ENCODE measurements at regions not wholly inside any gene's neighbourhood (a gene's known extent, or its start where the extent isn't known, plus 50 kb on each side); places are given as distances from the start of the nearest gene placed in this dataset.

DNA sequence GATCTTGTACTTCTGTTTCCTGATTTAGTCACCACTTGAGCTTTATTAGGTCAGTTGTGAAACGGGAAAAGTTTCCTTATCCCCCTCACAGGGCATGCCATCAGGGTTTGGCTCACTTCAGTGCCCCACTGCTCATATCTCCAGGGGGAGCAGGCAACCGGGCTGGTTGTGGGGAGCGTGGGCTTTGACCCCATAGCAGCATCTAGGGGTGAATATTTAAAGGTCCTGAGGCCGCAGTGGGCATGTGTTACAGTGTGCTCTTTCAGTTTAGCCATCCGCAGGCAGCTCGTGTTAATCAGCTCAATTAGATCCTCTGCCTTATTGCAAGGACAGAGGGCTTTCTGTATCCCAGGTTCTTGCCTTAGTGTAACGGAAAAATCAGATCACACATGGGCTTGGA, 71.9 kb downstream of the MRPL46 start:
- Histone ChIP-seq H3K4me1 (peaks cover 0 to 19% (median 7%) of the 10 kb centered on the region in 4 donors), H3K9me3 (no peaks in the 10 kb centered on the region), H3K27ac (peak overlapping the region in 3 of 4 donors; percentile 17 to 42 (median 39)), H3K4me3 (no peak overlapping the region), H3K27me3 (no peaks in the 10 kb centered on the region), H3K36me3 (no peaks in the 10 kb centered on the region)
- no peak for DNase-seq
- TF ChIP-seq, protein P1, sequence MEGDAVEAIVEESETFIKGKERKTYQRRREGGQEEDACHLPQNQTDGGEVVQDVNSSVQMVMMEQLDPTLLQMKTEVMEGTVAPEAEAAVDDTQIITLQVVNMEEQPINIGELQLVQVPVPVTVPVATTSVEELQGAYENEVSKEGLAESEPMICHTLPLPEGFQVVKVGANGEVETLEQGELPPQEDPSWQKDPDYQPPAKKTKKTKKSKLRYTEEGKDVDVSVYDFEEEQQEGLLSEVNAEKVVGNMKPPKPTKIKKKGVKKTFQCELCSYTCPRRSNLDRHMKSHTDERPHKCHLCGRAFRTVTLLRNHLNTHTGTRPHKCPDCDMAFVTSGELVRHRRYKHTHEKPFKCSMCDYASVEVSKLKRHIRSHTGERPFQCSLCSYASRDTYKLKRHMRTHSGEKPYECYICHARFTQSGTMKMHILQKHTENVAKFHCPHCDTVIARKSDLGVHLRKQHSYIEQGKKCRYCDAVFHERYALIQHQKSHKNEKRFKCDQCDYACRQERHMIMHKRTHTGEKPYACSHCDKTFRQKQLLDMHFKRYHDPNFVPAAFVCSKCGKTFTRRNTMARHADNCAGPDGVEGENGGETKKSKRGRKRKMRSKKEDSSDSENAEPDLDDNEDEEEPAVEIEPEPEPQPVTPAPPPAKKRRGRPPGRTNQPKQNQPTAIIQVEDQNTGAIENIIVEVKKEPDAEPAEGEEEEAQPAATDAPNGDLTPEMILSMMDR (IDR thresholded peaks at IDR 0.05): no peak
- TF ChIP-seq POLR2AphosphoS5 (IDR thresholded peaks at IDR 0.05) (no peak), EP300 (IDR thresholded peaks at IDR 0.05) (no peak), POLR2A (IDR thresholded peaks at IDR 0.05) (no peak)
- WGBS, 2 donors: 80 to 82% methylated on average over 7 of the region's 7 CpGs
- intact Hi-C loops (cut with DNase I): no loop called here

DNA sequence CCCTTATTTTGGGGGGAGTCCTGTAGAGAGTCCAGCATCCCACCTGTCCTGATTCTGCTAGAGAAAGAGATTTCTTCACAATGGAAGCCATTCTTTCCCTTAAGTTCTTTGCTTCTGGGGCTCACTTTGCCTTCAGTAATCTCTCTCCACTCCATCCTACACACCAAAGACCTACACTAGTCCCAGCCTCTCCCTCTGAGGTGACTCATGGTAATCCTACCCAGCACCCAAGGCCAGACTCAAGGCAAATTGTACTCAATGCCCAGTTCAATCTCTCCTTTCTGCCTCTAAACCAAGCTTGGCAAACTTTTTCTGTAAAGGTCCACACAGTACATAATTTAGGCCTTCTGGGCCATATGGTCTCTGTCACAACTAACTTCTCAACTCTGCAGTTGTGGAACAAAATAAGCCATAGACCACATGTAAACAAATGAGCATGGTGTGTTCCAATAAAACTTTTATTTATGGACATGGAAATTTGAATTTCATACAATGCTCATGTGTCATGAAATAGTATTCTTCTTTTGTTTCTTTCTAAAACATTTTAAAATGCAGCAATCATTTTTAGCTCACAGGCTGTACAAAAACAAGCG, 72.5 kb downstream of the MRPL46 start:
- Histone ChIP-seq H3K27ac (peak overlapping the region in 3 of 4 donors; percentile 17 to 51 (median 39)), H3K9me3 (no peaks in the 10 kb centered on the region), H3K36me3 (no peaks in the 10 kb centered on the region), H3K4me1 (peaks cover 0 to 19% (median 7%) of the 10 kb centered on the region in 4 donors), H3K4me3 (no peak overlapping the region), H3K27me3 (no peaks in the 10 kb centered on the region)
- TF ChIP-seq POLR2AphosphoS5 (IDR thresholded peaks at IDR 0.05): peak in 2 of 4 donors; percentile 19 to 41
- no peak for TF ChIP-seq EP300 (IDR thresholded peaks at IDR 0.05)
- DNase-seq: no peak
- intact Hi-C loops (cut with DNase I): no loop called here
- WGBS, 2 donors: 80 to 83% methylated on average over 1 of the region's 1 CpG

DNA sequence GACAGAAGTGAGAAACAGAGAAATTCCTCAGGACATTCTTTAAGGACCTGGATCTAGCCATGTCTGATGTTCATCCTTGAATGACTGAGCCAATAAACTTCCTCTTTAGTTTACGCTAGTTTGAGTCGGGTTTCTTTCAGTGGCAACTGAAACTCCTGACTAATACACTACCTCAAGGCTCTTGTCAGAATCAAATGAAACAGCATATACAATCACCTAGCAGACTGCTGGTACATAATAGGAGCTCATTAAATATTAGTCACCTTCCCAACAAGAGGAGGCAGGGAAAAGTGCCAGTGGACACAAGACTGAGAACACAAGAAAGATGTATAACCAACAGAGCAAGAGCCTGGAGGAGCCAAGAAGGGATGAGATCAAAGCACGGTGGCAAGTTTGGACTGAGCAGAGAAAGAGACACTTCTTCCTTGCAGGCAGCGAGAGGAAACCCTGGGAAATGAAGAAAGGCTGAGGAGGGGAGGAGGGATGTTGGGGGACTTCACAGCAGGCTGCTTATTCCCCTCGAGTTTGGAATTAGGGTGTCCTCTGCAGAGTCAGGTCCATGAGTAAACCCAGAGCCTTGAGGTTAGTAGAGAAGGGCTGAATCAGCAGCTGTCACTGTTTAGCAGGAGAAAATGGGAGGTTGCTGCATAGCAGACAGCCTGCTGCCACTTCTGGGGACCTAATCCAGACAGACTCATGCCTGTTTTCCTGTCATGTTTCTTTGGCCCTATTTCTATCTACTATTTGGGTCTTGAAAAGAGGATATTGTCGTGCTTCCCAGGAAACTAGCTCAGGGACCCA, 73.3 kb downstream of the MRPL46 start:
- H3K4me1 ChIP-seq: peaks cover 0 to 19% (median 7%) of the 10 kb centered on the region in 4 donors
- no peak overlapping the region for H3K4me3 ChIP-seq
- H3K27me3 ChIP-seq: no peaks in the 10 kb centered on the region
- H3K27ac ChIP-seq: peak overlapping the region in 2 of 4 donors; percentile 21 to 51
- no peak for DNase-seq
- intact Hi-C loops (cut with DNase I): no loop called here
- 60% methylated on average over 6 of the region's 6 CpGs for WGBS, 2 donors
- H3K36me3 ChIP-seq: no peaks in the 10 kb centered on the region
- H3K9me3 ChIP-seq: no peaks in the 10 kb centered on the region
- TF ChIP-seq EP300 (IDR thresholded peaks at IDR 0.05) (no peak), POLR2AphosphoS5 (IDR thresholded peaks at IDR 0.05) (no peak), POLR2A (IDR thresholded peaks at IDR 0.05) (no peak)
- TF ChIP-seq, protein P1 (IDR thresholded peaks at IDR 0.05): no peak

DNA sequence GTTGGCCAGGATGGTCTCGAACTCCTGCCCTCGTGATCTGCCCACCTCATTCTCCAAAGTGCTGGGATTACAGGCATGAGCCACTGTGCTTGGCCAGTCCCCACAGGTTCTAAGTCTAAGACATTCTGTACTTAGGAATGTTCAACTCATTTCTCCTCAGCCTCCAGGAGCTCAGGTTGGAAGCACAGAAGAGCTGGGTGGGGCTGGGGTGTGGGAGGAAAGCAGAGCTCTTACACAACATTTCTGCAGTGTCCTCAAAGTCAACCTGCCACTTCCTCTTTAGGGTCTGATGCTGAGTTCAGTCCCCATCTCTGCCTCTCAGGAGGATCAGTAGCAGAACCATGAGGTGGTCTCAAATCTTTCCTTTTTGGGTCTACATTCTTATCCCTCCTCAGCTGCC, 75.5 kb downstream of the MRPL46 start:
- intact Hi-C loops (cut with DNase I): no loop called here
- DNase-seq: no peak

DNA sequence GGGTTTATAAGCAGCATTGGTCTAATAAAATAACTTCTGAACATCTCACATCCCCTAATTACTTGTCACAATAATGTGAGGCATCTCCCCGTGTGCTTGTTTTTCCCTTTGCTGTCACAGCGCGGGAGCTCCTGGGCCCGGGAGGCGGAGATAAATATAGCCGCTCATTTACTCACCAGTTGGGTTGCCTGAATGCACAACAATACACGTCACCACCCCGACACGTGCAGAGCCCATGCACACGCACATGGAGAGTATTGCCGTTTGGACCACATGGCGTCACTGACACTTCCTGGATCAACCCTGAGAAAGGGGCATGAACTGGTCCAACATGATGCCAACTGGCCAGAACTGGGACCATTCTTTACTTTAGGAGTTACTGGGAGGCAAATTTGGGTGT, 76.2 kb downstream of the MRPL46 start:
- Histone ChIP-seq H3K27ac (no peak overlapping the region), H3K4me1 (peaks cover 0 to 19% (median 7%) of the 10 kb centered on the region in 4 donors), H3K36me3 (no peaks in the 10 kb centered on the region), H3K9me3 (no peaks in the 10 kb centered on the region), H3K4me3 (no peak overlapping the region), H3K27me3 (no peaks in the 10 kb centered on the region)
- DNase-seq: no peak
- TF ChIP-seq EP300 (IDR thresholded peaks at IDR 0.05) (no peak), POLR2AphosphoS5 (IDR thresholded peaks at IDR 0.05) (no peak), POLR2A (IDR thresholded peaks at IDR 0.05) (no peak)
- TF ChIP-seq, protein P1 (IDR thresholded peaks at IDR 0.05): no peak
- intact Hi-C loops (cut with DNase I): no loop called here
- WGBS, 2 donors: 90 to 91% methylated on average over 12 of the region's 12 CpGs

More for the DNA sequence above, 75.5 kb downstream of the MRPL46 start:
- H3K4me1 ChIP-seq: peaks cover 0 to 19% (median 7%) of the 10 kb centered on the region in 4 donors
- TF ChIP-seq EP300 (IDR thresholded peaks at IDR 0.05) (no peak), POLR2AphosphoS5 (IDR thresholded peaks at IDR 0.05) (no peak), POLR2A (IDR thresholded peaks at IDR 0.05) (no peak)
- TF ChIP-seq, protein P1 (IDR thresholded peaks at IDR 0.05): no peak
- WGBS, 2 donors: 79 to 90% methylated on average over 2 of the region's 2 CpGs
- no peaks in the 10 kb centered on the region for H3K9me3 ChIP-seq
- no peak overlapping the region for H3K27ac ChIP-seq
- H3K36me3 ChIP-seq: no peaks in the 10 kb centered on the region
- H3K27me3 ChIP-seq: no peaks in the 10 kb centered on the region
- no peak overlapping the region for H3K4me3 ChIP-seq
